H1 (cell line): ENCODE measurements at regions not wholly inside any gene's neighbourhood (a gene's known extent, or its start where the extent isn't known, plus 50 kb on each side); places are given as distances from the start of the nearest gene placed in this dataset.

Experiments used
- CTCF ChIA-PET: fragments of 300-600 bp; sonication (Branson Sonifier 250); formaldehyde crosslinking; loops from one replicate; lab custom pipeline; 2021; ENCODE audit not compliant: partially characterized antibody; lab: Charles Lee
- POLR2A ChIA-PET: fragments of 300-600 bp; sonication (Branson Sonifier 250); formaldehyde crosslinking; loops from one replicate; lab custom pipeline; 2021; ENCODE audit warnings: inconsistent platforms; ENCODE audit not compliant: partially characterized antibody; lab: Charles Lee
- DNase-seq, 2 experiments: peaks; one replicate each; pipeline versions ENCODE4 v3.0.0 to v3.0.0-alpha.2; 2010 to 2022; ENCODE audit warnings: low spot score in 2 of 2, low read depth in 1 of 2, mixed read lengths in 1 of 2
- FAIRE-seq: peaks from 2 replicates; lab custom pipeline; 2011; peaks lifted over from hg19 to GRCh38; lab: Jason Lieb, UNC
- H2AFZ ChIP-seq: 2 replicates; pipeline ENCODE4 v1.8.1; 2012; ENCODE audit warnings: low read length, inconsistent platforms
- H2AK5ac ChIP-seq: 2 replicates; pipeline ENCODE4 v1.6.1; 2013; ENCODE audit warnings: low read depth, low read length
- H2BK120ac ChIP-seq: replicated peaks from 2 replicates; pipeline ENCODE3; 2013; ENCODE audit warnings: low read depth, low read length, inconsistent platforms
- H2BK12ac ChIP-seq: 2 replicates; pipeline ENCODE4 v1.6.1; 2013; ENCODE audit warnings: low read depth, low read length
- H2BK15ac ChIP-seq: 2 replicates; pipeline ENCODE4 v1.6.1; 2013; ENCODE audit warnings: low read length
- H2BK20ac ChIP-seq: 2 replicates; pipeline ENCODE4 v1.6.1; 2013; ENCODE audit warnings: low read length
- H2BK5ac ChIP-seq: 2 replicates; pipeline ENCODE4 v1.6.1; 2013; ENCODE audit warnings: low read depth, low read length
- H3K14ac ChIP-seq: 2 replicates; pipeline ENCODE4 v1.6.1; 2013; ENCODE audit warnings: inconsistent platforms; ENCODE audit not compliant: insufficient read length
- H3K18ac ChIP-seq: 2 replicates; pipeline ENCODE4 v1.6.1; 2013; ENCODE audit warnings: low read length; ENCODE audit errors: extremely low read depth
- H3K23ac ChIP-seq: 2 replicates; pipeline ENCODE4 v1.6.1; 2013; ENCODE audit warnings: inconsistent platforms; ENCODE audit not compliant: insufficient read length
- H3K23me2 ChIP-seq: 2 replicates; pipeline ENCODE4 v1.6.1; 2013; ENCODE audit warnings: low read depth, low read length
- H3K27ac ChIP-seq: 2 replicates; pipeline ENCODE4 v1.6.1; 2011; ENCODE audit warnings: low read depth, low read length, inconsistent platforms
- H3K27me3 ChIP-seq, 4 experiments: replicated peaks in 1 of 4; 1 replicate in 1 of 4; 2 replicates in 3 of 4; pipeline versions ENCODE4 v1.6.1 to v1.8.1; 2011 to 2013; ENCODE audit warnings: low read length in 3 of 4, mild to moderate bottlenecking in 3 of 4, inconsistent platforms in 2 of 4, mixed read lengths in 2 of 4, moderate library complexity in 1 of 4; ENCODE audit not compliant: control insufficient read depth in 3 of 4, insufficient read depth in 3 of 4; ENCODE audit errors: extremely low read depth in 1 of 4
- H3K36me3 ChIP-seq, 4 experiments: 2 replicates each; pipeline versions ENCODE4 v1.6.1 to v1.8.1; 2011 to 2013; ENCODE audit warnings: mild to moderate bottlenecking in 4 of 4, low read length in 3 of 4, moderate library complexity in 2 of 4, control low read depth in 1 of 4, inconsistent platforms in 1 of 4; ENCODE audit not compliant: insufficient read depth in 4 of 4, control insufficient read depth in 2 of 4
- H3K4ac ChIP-seq: replicated peaks from 2 replicates; pipeline ENCODE3; 2013; ENCODE audit warnings: low read length, low read depth, mixed read lengths, inconsistent platforms; ENCODE audit not compliant: insufficient read length
- H3K4me1 ChIP-seq, 4 experiments: replicated peaks in 1 of 4; 1 replicate in 1 of 4; 2 replicates in 3 of 4; pipeline versions ENCODE4 v1.6.1 to v1.8.1; 2011 to 2013; ENCODE audit warnings: low read length in 3 of 4, inconsistent platforms in 2 of 4, mixed read lengths in 1 of 4; ENCODE audit not compliant: insufficient read depth in 4 of 4, control insufficient read depth in 3 of 4
- H3K4me2 ChIP-seq, 2 experiments: 2 replicates each; pipeline versions ENCODE4 v1.6.1 to v1.8.1; 2011 to 2013; ENCODE audit warnings: low read depth in 2 of 2, low read length in 2 of 2, control low read depth in 1 of 2, inconsistent platforms in 1 of 2, mild to moderate bottlenecking in 1 of 2; ENCODE audit not compliant: insufficient read depth in 1 of 2
- H3K4me3 ChIP-seq, 4 experiments: fragments of 200-600, 300-600 bp in 1 of 4; sonication (generic), shearing (Covaris generic), sonication (Bioruptor Twin) in 1 of 4; 2 replicates each; pipeline versions ENCODE4 v1.5.1 to v1.8.1; 2011 to 2016; ENCODE audit warnings: low read length in 4 of 4, low read depth in 3 of 4, control low read depth in 2 of 4, inconsistent platforms in 2 of 4, mild to moderate bottlenecking in 2 of 4, mixed read lengths in 1 of 4, moderate library complexity in 1 of 4; ENCODE audit not compliant: insufficient read depth in 2 of 4; ENCODE audit errors: extremely low read depth in 1 of 4
- H3K56ac ChIP-seq: replicated peaks from 2 replicates; pipeline ENCODE3; 2013; ENCODE audit warnings: low read depth, mild to moderate bottlenecking, mixed read lengths, low read length, inconsistent platforms; ENCODE audit not compliant: insufficient read length
- H3K79me1 ChIP-seq: 2 replicates; pipeline ENCODE4 v1.6.1; 2013; ENCODE audit warnings: low read depth, low read length, control low read depth
- H3K79me2 ChIP-seq, 2 experiments: 2 replicates each; pipeline versions ENCODE4 v1.6.1 to v1.8.1; 2012 to 2013; ENCODE audit warnings: low read length in 2 of 2, mild to moderate bottlenecking in 2 of 2, inconsistent platforms in 1 of 2; ENCODE audit not compliant: insufficient read depth in 2 of 2, control insufficient read depth in 1 of 2
- H3K9ac ChIP-seq, 4 experiments: replicated peaks in 1 of 4; 1 replicate in 1 of 4; 2 replicates in 3 of 4; pipeline versions ENCODE4 v1.6.1 to v1.8.1; 2011 to 2013; ENCODE audit warnings: low read depth in 3 of 4, low read length in 3 of 4, control low read depth in 2 of 4, mild to moderate bottlenecking in 2 of 4, moderate library complexity in 2 of 4, inconsistent platforms in 1 of 4; ENCODE audit errors: extremely low read depth in 1 of 4
- H3K9me3 ChIP-seq, 2 experiments: 2 replicates each; pipeline versions ENCODE4 v1.6.1 to v1.8.1; 2012 to 2013; ENCODE audit warnings: mild to moderate bottlenecking in 2 of 2, moderate library complexity in 2 of 2, control low read depth in 1 of 2, inconsistent platforms in 1 of 2, low read depth in 1 of 2, low read length in 1 of 2, mixed read lengths in 1 of 2; ENCODE audit not compliant: insufficient read depth in 2 of 2
- H4K20me1 ChIP-seq, 2 experiments: replicated peaks in 1 of 2; 2 replicates each; pipeline versions ENCODE3 to v1.8.1; 2011 to 2013; ENCODE audit warnings: inconsistent platforms in 2 of 2, low read length in 2 of 2, mild to moderate bottlenecking in 1 of 2; ENCODE audit not compliant: insufficient read depth in 2 of 2, control insufficient read depth in 1 of 2
- H4K5ac ChIP-seq: 2 replicates; pipeline ENCODE4 v1.6.1; 2013; ENCODE audit warnings: low read length, low read depth, mixed read lengths, inconsistent platforms; ENCODE audit not compliant: insufficient read length
- H4K8ac ChIP-seq: 2 replicates; pipeline ENCODE4 v1.8.0; 2013; ENCODE audit warnings: mild to moderate bottlenecking, moderate library complexity, low read length, inconsistent platforms; ENCODE audit not compliant: insufficient read depth; ENCODE audit errors: extremely low read depth
- H4K91ac ChIP-seq: replicated peaks from 2 replicates; pipeline ENCODE3; 2013; ENCODE audit warnings: low read length, mixed read lengths, inconsistent platforms; ENCODE audit not compliant: insufficient read length
- BACH1 ChIP-seq: IDR thresholded peaks from 2 replicates; pipeline ENCODE4 v1.6.1; 2012; ENCODE audit warnings: low read length, improper control_type of control experiment
- CTBP2 ChIP-seq: IDR thresholded peaks from 2 replicates; pipeline ENCODE4 v1.7.0; 2011; ENCODE audit warnings: borderline replicate concordance, mild to moderate bottlenecking, moderate library complexity, mixed read lengths, low read length; ENCODE audit not compliant: insufficient read depth, insufficient read length
- FOSL1 ChIP-seq: IDR thresholded peaks from 2 replicates; pipeline ENCODE4 v1.6.1; 2011; ENCODE audit warnings: mild to moderate bottlenecking, low read depth, low read length, moderate library complexity; ENCODE audit not compliant: insufficient read depth
- GABPA ChIP-seq: IDR thresholded peaks from 2 replicates; pipeline ENCODE4 v1.6.1; 2011; ENCODE audit warnings: mild to moderate bottlenecking, low read length, moderate library complexity, borderline replicate concordance; ENCODE audit not compliant: insufficient read depth
- GTF2F1 ChIP-seq: IDR thresholded peaks from 2 replicates; pipeline ENCODE4 v1.6.1; 2012; ENCODE audit warnings: low read depth, low read length, improper control_type of control experiment, borderline replicate concordance
- KDM5A ChIP-seq: fragments of 200-600 bp; IDR thresholded peaks from 2 replicates; pipeline ENCODE4 v1.7.1; 2012; ENCODE audit warnings: mild to moderate bottlenecking, low read length, inconsistent platforms, mixed read lengths
- POU5F1 ChIP-seq: IDR thresholded peaks from 2 replicates; pipeline ENCODE4 v1.6.1; 2011; ENCODE audit warnings: low read depth, mild to moderate bottlenecking, low read length, moderate library complexity
- RNF2 ChIP-seq: fragments of 200-900, 300-1000 bp; sonication (generic); IDR thresholded peaks from 2 replicates; pipeline ENCODE4 v1.7.1; 2016; ENCODE audit warnings: borderline replicate concordance, low read depth, mild to moderate bottlenecking, antibody characterized with exemption, low read length; ENCODE audit not compliant: poor library complexity, severe bottlenecking; ENCODE audit errors: missing control alignments
- RXRA ChIP-seq: IDR thresholded peaks from 2 replicates; pipeline ENCODE4 v1.6.1; 2011; ENCODE audit warnings: low read depth, mild to moderate bottlenecking, low read length, moderate library complexity; ENCODE audit not compliant: insufficient read depth
- SP4 ChIP-seq: IDR thresholded peaks from 2 replicates; pipeline ENCODE4 v1.6.1; 2012; ENCODE audit warnings: low read length, inconsistent platforms
- TAF1 ChIP-seq: IDR thresholded peaks from 2 replicates; pipeline ENCODE4 v1.6.1; 2011; ENCODE audit warnings: mild to moderate bottlenecking, low read depth, low read length
- TCF12 ChIP-seq: IDR thresholded peaks from 2 replicates; pipeline ENCODE4 v1.6.1; 2011; ENCODE audit warnings: low read depth, mild to moderate bottlenecking, low read length
- TEAD4 ChIP-seq: IDR thresholded peaks from 2 replicates; pipeline ENCODE4 v1.6.1; 2012; ENCODE audit warnings: low read depth, low read length, inconsistent platforms, mixed read lengths
- WGBS, 2 experiments: shearing (Covaris generic) in 1 of 2; methylation state at CpG; one replicate each; pipeline versions ENCODE4 v1.1.6 to v1.1.7; 2013 to 2015; ENCODE audit warnings: low lambda C conversion rate in 2 of 2, mixed read lengths in 2 of 2, inconsistent platforms in 1 of 2, low coverage in 1 of 2, missing lambda C conversion rate in 1 of 2; ENCODE audit not compliant: insufficient replicate concordance in 2 of 2, insufficient coverage in 1 of 2, insufficient read length in 1 of 2; ENCODE audit errors: extremely low coverage in 1 of 2, missing lambda C conversion rate in 1 of 2; 5-methylcytosine and 5-hydroxymethylcytosine counted together
- TF ChIP-seq, protein P1 (sequence below): IDR thresholded peaks from 2 replicates; pipeline ENCODE4 v1.6.1; 2012; ENCODE audit warnings: low read length, inconsistent platforms

GRCh38 chr3:144879701-144880100, 908.1 kb downstream of the DIPK2A start:
- no peak overlapping the region for H3K14ac ChIP-seq
- H3K79me2 ChIP-seq = no peaks in the 10 kb centered on the region
- H2BK120ac ChIP-seq = no peak overlapping the region
- WGBS, 2 experiments = 92% methylated on average over 3 of the region's 3 CpGs; no CpG with 5 or more reads in 1 of the 2 experiments
- no peak overlapping the region for H3K56ac ChIP-seq
- H3K79me1 ChIP-seq = no peaks in the 10 kb centered on the region
- H2BK20ac ChIP-seq = no peak overlapping the region
- DNase-seq (no peak), FAIRE-seq (no peak)
- H3K9ac ChIP-seq = no peak overlapping the region
- no peaks in the 10 kb centered on the region for H3K36me3 ChIP-seq
- no peaks in the 10 kb centered on the region for H3K27me3 ChIP-seq
- no peak overlapping the region for H3K4ac ChIP-seq
- H2BK5ac ChIP-seq = no peak overlapping the region
- no peak overlapping the region for H3K23ac ChIP-seq
- no peak overlapping the region for H3K4me2 ChIP-seq
- no peak overlapping the region for H3K4me3 ChIP-seq
- no peaks in the 10 kb centered on the region for H3K9me3 ChIP-seq
- no peak overlapping the region for H2BK12ac ChIP-seq
- CTCF ChIA-PET = no interaction called here
- no peaks in the 10 kb centered on the region for H3K23me2 ChIP-seq
- H2AK5ac ChIP-seq = no peak overlapping the region
- no peak overlapping the region for H4K91ac ChIP-seq
- no peak overlapping the region for H4K8ac ChIP-seq
- no peak overlapping the region for H2AFZ ChIP-seq
- H2BK15ac ChIP-seq = no peak overlapping the region
- H3K27ac ChIP-seq = no peak overlapping the region
- H3K4me1 ChIP-seq = no peaks in the 10 kb centered on the region
- POLR2A ChIA-PET = no interaction called here
- no peaks in the 10 kb centered on the region for H4K20me1 ChIP-seq
- no peak overlapping the region for H4K5ac ChIP-seq
- no peak overlapping the region for H3K18ac ChIP-seq
- TF ChIP-seq FOSL1 (no peak), RXRA (no peak), RNF2 (no peak), TAF1 (no peak), TEAD4 (no peak), BACH1 (no peak), GABPA (no peak), CTBP2 (no peak), POU5F1 (no peak), KDM5A (no peak), TCF12 (no peak), GTF2F1 (no peak), SP4 (no peak)
- TF ChIP-seq, protein P1, sequence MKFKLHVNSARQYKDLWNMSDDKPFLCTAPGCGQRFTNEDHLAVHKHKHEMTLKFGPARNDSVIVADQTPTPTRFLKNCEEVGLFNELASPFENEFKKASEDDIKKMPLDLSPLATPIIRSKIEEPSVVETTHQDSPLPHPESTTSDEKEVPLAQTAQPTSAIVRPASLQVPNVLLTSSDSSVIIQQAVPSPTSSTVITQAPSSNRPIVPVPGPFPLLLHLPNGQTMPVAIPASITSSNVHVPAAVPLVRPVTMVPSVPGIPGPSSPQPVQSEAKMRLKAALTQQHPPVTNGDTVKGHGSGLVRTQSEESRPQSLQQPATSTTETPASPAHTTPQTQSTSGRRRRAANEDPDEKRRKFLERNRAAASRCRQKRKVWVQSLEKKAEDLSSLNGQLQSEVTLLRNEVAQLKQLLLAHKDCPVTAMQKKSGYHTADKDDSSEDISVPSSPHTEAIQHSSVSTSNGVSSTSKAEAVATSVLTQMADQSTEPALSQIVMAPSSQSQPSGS = no peak
